Caki2 (cell line): ENCODE measurements at regions not wholly inside any gene's neighbourhood (a gene's known extent, or its start where the extent isn't known, plus 50 kb on each side); places are given as distances from the start of the nearest gene placed in this dataset.

Experiments
- DNase-seq: peaks from one replicate; pipeline ENCODE4 v3.0.0-alpha.2; 2015; ENCODE audit warnings: low read depth
- in situ Hi-C: cut with HindIII; loops from 2 replicates; pipeline ENCODE4 v1.10.0; 2016; ENCODE audit warnings: low sequenced_read_pairs, low pct_unique_long_range_greater_than_20kb, mixed read lengths

GRCh38 chr22:48654492-48654891, 1173.2 kb downstream of the BRD1 start:
- DNase-seq, result no peak
- in situ Hi-C loops, result no loop called here

- no peak for DNase-seq
Measured at GRCh38 chr22:48653929-48654328, 1173.7 kb downstream of the BRD1 start.

GRCh38 chr22:48653306-48653705, 1174.4 kb downstream of the BRD1 start:
- no peak for DNase-seq
- in situ Hi-C loops, result no loop called here

More at GRCh38 chr22:48653929-48654328, 1173.7 kb downstream of the BRD1 start:
- in situ Hi-C loops, result no loop called here

- in situ Hi-C loops, result no loop called here
- DNase-seq, result no peak
Measured at GRCh38 chr22:48652796-48653195, 1174.9 kb downstream of the BRD1 start.

- no peak for DNase-seq
- in situ Hi-C loops, result no loop called here
Measured at GRCh38 chr22:48651981-48652538, 1175.6 kb downstream of the BRD1 start.

DNA sequence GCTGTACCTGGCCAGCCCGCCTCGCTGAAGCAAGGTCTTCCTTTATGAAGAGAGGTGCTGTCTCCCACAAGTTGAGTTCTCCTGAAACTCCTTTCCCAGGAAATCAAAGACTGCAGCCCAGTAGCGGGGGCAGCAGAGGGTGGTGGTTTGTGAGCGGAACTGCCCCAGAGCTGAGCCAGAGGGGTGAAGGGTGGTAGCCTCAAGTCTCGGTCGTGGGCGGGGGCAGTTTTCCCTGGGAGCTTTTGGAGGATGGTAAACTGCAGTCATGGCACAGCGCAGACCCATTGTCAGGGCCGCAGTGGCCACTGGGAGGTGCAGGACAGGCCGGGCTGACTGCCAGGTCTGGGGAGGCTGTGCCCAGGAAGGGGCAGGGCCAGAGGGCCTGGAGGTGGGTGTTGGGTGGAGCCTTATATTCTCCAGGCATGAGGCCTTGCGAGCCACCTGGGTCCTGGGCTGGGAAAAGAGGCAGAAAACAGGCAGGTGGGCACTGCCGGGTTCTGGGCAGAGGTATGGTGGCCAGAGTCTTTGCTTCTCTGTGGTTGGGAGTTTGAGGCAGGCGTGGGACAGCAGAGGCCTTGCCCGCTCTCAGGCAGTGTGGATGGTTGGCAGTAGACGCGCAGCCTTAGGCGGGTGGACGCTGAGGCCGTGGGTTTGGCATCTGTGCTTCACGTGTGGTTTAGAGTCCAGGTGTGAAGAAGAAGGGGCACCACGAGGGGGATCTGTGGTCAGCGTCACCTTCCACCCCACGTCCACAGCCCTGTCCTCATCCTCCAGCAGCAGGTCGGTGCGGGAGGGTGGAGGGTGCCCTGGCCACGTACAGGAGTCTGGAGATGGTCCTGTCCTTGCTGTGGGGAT, 1176.4 kb downstream of the BRD1 start:
- DNase-seq, result no peak
- in situ Hi-C loops, result no loop called here

DNA sequence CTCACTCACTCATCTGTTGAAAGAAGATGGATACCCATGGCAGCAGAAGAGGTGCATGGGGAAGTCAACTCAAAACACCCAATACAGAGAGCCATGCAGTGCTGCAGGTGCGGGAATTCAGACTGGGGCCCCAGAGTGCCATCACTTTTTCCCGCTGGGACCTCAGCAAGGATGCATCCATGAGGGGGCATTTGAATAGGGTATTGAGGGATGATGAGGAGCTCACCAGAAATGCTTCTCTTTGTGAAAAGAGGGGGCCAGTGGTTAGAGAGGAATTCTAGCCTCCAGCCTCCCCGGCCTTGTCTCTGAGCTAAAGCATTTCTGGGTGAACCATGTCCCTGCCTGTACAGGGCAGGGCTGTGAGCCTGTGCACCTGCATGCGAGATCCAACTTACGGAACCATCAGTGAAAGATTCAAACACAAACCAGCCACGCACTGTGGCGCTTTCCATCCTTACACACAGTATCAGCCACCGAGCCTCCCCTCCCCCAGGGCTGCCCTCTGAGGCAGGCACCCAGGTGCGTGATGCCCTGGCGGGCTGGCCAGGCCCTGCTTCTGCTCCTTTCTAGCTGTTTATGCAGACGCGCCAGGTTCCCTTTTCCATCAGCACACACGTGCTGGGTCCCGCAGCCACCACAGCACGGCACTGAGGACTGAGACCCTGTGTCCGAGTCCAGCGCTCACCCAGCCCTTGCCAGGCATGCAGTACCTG, 1177.2 kb downstream of the BRD1 start:
- in situ Hi-C loops, result no loop called here
- DNase-seq, result no peak

- no peak for DNase-seq
- in situ Hi-C loops, result no loop called here
Measured at GRCh38 chr22:48649466-48649865, 1178.2 kb downstream of the BRD1 start.

DNA sequence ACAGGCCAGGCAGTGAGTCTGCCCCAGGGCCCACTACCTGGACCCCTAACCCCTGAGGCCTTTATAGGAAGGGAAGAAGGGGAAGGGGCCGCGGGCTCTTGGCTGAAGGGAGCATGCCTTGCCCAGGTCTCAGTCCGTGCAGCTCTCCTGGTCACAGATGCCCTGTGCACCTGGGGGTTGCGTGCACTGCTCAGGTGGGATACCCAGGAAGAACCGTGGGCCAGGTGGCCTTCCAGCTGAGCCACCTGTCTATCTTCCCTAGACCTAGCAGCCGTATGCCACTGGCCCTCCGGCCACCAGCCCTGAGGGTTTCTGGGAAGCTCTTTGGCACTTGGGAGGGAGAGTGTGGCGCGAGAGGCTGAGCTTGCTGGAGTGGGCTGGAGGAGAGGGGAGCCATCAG, 1178.6 kb downstream of the BRD1 start:
- DNase-seq, result no peak
- in situ Hi-C loops, result no loop called here

DNA sequence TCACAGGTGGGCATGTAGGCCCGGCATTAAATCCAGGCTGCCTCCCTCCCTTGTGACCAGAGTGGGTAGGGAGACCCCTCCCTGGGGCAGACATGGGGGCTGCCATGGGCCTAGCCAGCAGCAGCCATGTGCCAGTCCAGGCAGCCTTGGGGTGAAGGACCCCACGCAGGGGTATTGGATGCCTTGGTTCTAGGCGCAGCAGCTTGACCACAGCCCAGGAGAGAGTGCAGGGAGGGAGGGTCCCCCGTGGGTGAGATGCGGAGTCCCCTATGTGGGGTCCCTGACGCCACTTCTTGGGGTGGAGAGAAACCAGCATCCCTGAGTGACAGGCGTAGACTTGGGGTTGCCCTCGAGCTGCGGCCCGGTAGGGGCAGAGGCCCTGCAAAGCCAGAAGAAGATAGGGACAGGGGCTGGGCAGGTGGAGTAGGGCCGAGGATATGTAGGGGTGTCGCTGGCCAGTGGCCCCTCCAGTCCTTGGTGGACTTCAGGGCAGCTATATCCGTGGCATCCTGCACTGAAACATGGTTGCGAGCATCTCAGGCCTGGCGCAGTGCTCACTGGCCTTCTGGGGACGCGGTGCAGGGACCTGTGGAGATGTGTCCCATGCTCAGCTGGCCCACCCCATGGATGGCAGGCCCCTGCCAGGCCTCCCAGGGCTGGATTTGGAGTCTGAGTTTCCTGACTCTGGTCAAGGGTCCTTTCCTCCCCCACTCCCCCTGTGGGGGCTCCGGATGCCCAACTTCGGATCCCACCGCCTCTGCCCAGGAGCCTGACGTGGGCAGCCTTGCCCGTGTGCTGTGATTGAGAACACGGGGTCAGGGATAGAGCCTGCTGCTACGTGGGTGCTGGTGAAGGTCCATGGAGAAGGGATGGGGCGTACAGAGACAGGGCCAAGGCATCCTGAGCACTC, 1179.8 kb downstream of the BRD1 start:
- in situ Hi-C loops, result no loop called here
- DNase-seq, result no peak

- in situ Hi-C loops, result no loop called here
- DNase-seq, result no peak
Measured at GRCh38 chr22:48647051-48647450, 1180.6 kb downstream of the BRD1 start.

DNA sequence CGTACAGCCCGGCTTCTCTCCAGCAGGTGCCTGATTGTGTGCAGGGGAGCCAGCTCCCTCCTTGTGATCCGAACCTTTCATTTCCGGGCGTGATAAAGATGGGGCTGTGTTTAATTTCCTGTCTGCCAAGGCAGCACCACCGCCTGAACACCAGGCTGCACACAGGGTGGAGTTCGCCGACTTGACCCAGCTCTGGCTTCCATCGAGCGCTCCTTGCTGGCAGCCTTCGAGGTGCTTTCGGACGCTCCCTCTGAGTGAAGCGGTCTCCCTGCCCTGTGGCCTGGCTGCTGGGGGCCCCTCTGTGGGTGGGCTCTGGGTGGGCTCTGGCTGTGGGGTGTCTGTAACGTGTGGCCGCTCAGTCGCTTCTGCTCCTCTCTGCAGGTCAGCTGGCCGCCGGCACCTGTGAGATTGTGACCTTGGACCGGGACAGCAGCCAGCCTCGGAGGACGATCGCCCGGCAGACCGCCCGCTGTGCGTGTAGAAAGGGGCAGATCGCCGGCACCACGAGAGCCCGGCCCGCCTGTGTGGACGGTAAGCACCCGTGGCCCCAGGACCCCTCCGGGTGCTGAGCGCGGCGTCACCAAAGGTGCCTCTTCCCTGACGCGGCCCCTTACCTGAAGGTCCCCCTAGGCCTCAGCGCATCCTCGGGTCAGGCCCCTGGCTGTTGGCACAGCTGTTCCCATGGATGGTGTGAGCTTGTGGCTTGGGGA, 1181.3 kb downstream of the BRD1 start:
- in situ Hi-C loops, result no loop called here
- no peak for DNase-seq

GRCh38 chr22:48645766-48646165, 1181.9 kb downstream of the BRD1 start:
- no peak for DNase-seq
- in situ Hi-C loops, result no loop called here

- in situ Hi-C loops, result no loop called here
- no peak for DNase-seq
Measured at GRCh38 chr22:48644997-48645396, 1182.7 kb downstream of the BRD1 start.

- DNase-seq, result peak; percentile 58
- in situ Hi-C loops, result no loop called here
Measured at GRCh38 chr22:48644108-48644507, 1183.6 kb downstream of the BRD1 start.

DNA sequence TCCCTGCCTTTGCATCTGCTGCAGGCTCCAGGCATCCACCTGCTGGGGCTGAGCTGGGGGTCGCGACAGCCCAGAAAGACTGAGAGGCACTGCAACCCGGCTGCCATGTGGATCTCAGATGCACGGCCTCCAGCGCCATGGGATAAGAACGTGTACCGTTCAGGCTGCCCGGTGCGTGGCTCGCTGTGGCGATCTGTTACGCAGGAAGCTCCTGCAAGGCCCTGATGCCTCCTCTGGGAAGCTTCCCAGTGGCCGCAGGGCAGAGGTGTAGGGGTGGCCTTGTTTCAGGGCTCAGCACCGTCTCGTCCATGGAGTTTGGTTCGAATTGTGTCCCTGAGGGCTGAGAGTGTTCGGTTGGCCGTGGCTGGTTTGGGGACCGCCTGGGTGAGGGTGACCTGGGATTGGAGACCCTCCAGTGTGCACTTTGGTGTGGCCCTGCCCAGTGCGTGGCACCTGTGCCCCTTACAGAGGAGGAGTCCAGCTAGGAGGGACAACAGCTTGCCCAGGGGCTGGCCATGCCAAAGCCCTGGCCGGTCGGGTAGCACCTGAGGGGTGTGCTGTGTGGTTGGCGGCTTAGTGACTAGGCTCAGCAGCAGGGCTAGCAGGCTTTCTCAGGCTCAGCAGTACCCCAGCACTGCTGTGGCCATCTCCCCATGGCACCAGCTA, 1184.5 kb downstream of the BRD1 start:
- DNase-seq, result no peak
- in situ Hi-C loops, result no loop called here

DNA sequence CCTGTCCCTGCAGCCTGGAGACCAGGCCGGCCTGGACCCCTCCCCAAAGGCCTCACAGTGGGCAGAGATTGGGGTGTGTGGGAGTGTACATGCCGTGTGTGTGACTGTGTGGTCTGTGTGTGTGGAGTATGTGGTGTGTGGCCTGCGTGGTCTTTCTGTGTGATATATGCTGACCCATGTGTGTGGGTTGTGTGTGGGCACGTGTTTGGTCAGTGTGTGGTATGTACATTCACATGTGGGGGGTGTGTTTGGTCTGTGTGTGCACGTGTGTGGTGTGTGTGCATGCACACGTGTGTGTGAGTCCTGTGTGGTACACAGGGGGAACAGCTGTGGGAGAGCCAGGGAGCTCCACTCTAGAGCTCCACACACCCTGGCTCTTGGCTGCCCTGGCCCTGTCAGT, 1185.1 kb downstream of the BRD1 start:
- DNase-seq, result no peak
- in situ Hi-C loops, result no loop called here
